Mucosa of stomach (tissue), 1 donor: ENCODE measurements at regions not wholly inside any gene's neighbourhood (a gene's known extent, or its start where the extent isn't known, plus 50 kb on each side); places are given as distances from the start of the nearest gene placed in this dataset.
"Not testable (repeated sequence)": the region's sequence is repeated elsewhere in the genome, so short reads cannot be mapped to it uniquely, and the experiment has no call there.

Source experiments
- H3K27me3 ChIP-seq: one replicate; pipeline ENCODE4 v1.7.0; 2013; ENCODE audit warnings: mild to moderate bottlenecking, low read length; ENCODE audit not compliant: control insufficient read depth, insufficient read depth
- H3K36me3 ChIP-seq: one replicate; pipeline ENCODE4 v1.7.0; 2013; ENCODE audit warnings: low read length; ENCODE audit not compliant: control insufficient read depth, insufficient read depth
- H3K4me1 ChIP-seq: one replicate; pipeline ENCODE4 v1.7.0; 2013; ENCODE audit warnings: mild to moderate bottlenecking, low read length; ENCODE audit not compliant: control insufficient read depth, insufficient read depth
- H3K4me3 ChIP-seq: one replicate; pipeline ENCODE4 v1.7.0; 2013; ENCODE audit warnings: low read length
- H3K9ac ChIP-seq: one replicate; pipeline ENCODE4 v1.7.0; 2013; ENCODE audit warnings: mild to moderate bottlenecking, low read length, moderate library complexity
- H3K9me3 ChIP-seq: one replicate; pipeline ENCODE4 v1.7.0; 2013; ENCODE audit warnings: mild to moderate bottlenecking, low read length, moderate library complexity; ENCODE audit not compliant: control insufficient read depth
- donor health status: Pancreatic carcinoma.

DNA sequence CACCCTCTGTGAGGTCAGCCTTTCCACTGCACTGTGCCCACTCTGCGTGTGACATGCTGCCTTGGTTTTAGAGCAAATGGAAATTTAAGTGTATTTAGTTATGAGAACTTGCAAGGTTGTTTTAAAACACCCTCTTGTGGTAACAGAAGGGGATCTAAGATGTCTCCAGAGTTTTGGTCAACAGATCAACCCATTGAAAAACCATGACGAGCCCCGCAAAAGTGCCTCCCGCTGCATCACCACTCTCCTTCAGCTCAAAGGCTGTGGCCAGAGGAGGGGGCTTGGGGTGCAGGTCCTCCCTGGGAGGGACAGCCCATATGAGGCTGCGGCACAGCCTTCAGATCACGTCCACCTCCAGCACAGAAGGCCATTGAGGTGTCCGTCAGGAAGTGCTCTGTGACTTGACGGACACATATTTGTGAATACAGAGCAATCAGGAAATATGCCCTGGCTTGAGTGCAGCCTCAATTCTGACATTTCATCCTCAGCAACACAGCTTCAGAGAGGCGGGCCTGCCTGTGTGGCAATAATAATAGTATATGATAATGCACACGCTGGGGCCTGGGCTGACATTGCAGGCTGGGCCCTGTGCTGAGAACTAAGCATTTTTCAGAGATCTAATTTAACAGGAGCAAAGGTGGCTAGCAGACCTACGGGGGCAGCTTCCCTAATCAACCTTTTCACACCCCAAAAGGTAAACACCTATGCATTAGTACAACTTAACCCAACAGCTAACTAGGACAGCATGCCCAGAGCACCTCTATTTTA lies 213.9 kb downstream of the ANAPC1 start:
- H3K36me3 ChIP-seq, result no peaks in the 10 kb centered on the region

DNA sequence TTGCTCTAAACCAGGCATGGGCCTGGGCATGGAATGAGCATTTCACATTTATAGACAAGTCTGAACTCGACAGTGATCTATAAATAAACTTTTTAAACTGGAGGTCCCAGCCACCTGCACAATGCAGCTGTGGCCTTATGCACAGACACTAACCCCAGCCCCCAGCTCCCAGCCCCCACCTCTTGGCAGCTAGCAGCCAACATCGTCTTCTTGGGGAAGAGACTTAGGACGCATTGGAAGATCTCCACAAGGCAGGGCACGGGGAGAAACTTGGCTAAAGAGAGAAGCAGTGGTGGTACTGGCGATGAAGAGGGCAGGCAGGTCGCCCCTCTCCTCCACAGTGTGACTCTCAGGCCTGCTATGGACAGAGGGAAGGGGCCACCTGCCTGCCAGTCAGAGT lies 213.2 kb downstream of the ANAPC1 start:
- H3K4me3 ChIP-seq, result no peak overlapping the region
- no peak overlapping the region for H3K9ac ChIP-seq
- no peaks in the 10 kb centered on the region for H3K27me3 ChIP-seq
- H3K4me1 ChIP-seq, result peaks cover 14% of the 10 kb centered on the region
- no peaks in the 10 kb centered on the region for H3K36me3 ChIP-seq
- no peaks in the 10 kb centered on the region for H3K9me3 ChIP-seq

More for the DNA sequence above, 213.9 kb downstream of the ANAPC1 start:
- Histone ChIP-seq H3K27me3 (no peaks in the 10 kb centered on the region), H3K9ac (no peak overlapping the region), H3K9me3 (no peaks in the 10 kb centered on the region), H3K4me1 (peaks cover 14% of the 10 kb centered on the region), H3K4me3 (no peak overlapping the region)

DNA sequence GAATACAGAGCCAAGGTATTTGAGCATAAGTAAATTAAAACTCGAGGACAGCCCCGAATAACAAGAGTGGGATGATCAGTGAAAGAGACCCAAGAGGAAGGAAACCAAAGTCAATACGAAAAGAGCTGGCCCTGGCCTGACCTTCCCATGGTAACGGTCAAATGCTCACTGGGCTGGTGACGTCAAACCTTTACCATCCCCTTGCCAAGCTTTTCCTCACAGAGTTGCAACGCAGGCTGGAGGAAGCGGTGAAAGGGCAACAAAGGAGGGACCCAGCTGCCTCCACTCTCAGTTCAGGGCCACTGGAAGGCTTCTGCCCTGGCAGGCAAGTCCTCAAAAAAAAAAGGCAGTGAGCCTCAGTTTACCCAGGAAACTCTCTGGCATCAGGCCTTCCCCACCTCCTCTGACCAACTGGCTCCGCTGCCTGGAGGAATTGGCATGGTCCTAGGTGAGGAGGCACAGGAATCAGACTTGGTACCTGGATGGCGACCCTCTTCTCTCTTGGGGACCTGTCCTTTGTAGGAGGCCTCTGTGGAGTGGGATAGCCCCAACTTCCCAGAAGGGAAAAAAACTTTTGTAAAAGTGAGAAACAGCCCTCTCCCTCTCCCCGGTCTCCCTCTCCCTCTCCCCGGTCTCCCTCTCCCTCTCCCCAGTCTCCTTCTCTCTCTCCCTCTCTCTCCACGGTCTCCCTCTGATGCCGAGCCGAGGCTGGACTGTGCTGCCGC lies 212.4 kb downstream of the ANAPC1 start:
- peaks cover 14% of the 10 kb centered on the region for H3K4me1 ChIP-seq
- no peaks in the 10 kb centered on the region for H3K36me3 ChIP-seq
- H3K9me3 ChIP-seq, result no peaks in the 10 kb centered on the region
- H3K4me3 ChIP-seq, result no peak overlapping the region
- no peaks in the 10 kb centered on the region for H3K27me3 ChIP-seq
- no peak overlapping the region for H3K9ac ChIP-seq

DNA sequence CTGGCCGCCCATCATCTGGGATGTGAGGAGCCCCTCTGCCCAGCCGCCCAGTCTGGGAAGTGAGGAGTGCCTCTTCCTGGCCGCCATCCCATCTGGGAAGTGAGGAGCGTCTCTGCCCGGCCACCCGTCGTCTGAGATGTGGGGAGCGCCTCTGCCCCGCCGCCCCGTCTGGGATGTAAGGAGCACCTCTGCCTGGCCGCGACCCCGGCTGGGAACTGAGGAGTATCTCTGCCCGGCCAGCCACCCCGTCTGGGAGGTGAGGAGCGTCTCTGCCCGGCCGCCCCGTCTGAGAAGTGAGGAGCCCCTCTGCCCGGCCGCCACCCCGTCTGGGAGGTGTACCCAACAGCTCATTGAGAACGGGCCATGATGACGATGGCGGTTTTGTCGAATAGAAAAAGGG lies 211.4 kb downstream of the ANAPC1 start:
- H3K4me1 ChIP-seq, result peaks cover 13% of the 10 kb centered on the region
- H3K4me3 ChIP-seq, H3K36me3 ChIP-seq, H3K27me3 ChIP-seq, H3K9me3 ChIP-seq, H3K9ac ChIP-seq: not testable (repeated sequence)

DNA sequence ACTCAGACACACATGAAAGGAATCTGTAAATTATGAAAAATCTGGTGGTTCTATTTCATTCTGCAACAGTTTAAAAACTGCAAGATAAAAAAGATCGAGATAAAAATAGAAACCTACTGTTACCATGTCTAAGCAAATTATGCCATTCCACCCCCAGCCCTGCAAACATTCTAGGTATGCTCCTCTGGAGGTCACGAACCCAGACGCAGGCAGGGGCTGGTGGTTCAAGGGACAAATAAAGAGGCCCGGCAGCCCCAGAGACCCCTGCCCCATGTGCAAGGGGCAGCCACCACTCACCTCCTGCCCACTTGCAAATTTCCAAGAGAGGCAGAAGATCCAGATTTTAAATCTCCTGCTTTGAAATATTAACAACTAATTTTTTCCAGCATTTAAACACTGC lies 210.5 kb downstream of the ANAPC1 start:
- Histone ChIP-seq H3K4me3 (no peak overlapping the region), H3K27me3 (no peaks in the 10 kb centered on the region), H3K9ac (no peak overlapping the region), H3K36me3 (no peaks in the 10 kb centered on the region), H3K4me1 (peaks cover 5% of the 10 kb centered on the region), H3K9me3 (no peaks in the 10 kb centered on the region)

DNA sequence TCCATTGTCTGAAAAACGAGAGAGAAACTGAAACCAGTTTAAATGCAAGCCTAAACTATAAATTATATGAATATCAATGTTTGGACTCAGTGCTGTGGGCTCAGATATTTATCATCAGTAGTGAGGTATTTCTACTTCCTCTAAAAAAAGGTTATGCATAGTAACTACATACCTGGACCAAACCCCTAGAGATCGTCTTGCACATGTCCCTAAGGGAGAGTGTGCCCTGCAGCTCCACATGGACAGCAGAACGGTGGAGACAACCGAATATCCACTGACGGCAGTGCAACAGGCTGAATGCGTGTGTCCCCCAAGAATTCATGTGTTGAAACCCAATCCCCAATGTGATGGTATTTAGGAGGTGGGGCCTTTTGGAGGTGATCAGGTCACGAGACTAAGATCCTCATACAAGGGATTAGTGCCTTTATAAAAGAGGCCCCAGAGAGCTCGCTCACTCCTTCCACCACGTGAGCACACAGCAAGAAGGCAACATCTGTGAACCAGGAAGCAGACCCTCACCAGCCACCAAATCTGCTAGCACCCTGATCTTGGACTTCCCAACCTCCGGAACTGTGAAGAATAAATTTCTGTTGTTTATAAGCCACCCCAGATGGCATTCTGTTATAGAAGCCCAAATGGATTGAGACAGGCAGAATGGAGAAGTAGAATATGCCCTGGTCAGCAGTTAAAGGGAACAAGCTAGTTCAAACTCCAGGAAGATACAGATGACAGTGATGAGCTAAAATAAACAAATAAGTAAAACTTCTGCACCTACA lies 208.4 kb downstream of the ANAPC1 start:
- Histone ChIP-seq H3K4me1 (no peaks in the 10 kb centered on the region), H3K4me3 (no peak overlapping the region), H3K9ac (no peak overlapping the region), H3K9me3 (no peaks in the 10 kb centered on the region), H3K27me3 (no peaks in the 10 kb centered on the region), H3K36me3 (no peaks in the 10 kb centered on the region)

DNA sequence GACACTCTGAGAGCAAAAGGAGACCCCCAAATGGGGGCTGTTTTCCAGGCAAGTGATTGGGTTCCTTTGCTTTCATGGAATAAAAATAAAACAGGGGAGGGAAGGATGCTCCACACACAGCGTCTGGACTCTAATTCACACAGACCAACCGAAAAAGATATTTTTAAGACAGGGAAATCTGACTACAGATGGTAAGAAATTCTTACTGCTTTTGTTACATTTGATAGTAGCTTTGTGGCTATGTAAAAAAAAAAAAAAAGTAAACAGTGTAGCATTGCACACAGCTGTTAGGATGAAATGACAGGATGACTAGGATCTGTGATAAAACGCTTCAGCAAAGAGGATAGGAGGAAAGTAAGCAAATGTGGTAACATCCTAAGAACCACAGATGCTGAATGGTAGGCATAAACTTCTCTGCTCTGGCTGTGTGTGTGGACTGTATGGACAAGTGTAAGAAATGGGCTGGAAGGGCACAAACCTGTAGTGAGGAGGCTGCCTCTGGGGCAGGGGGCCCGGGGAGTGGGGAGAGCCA lies 207.6 kb downstream of the ANAPC1 start:
- Histone ChIP-seq H3K27me3 (no peaks in the 10 kb centered on the region), H3K4me3 (no peak overlapping the region), H3K36me3 (no peaks in the 10 kb centered on the region), H3K4me1 (no peaks in the 10 kb centered on the region), H3K9me3 (no peaks in the 10 kb centered on the region), H3K9ac (no peak overlapping the region)

DNA sequence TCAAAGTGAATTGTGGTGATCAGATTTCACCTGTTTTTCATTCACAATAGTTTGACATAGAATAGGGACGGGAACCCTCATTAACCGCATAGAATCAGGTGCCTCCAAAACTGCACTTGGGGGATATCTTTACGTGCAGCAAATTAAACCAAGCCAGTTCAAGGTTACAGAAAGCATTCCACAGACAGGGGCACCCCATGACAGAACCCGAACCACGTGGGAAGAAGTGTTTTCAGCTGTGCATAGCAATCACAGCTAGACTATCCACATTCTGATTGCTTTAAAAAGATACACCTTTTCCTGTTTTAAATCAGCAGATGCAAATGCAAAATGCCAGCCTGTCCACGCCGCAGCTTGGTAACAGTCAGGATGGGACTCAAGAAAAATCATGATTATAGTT lies 205.8 kb downstream of the ANAPC1 start:
- Histone ChIP-seq H3K27me3 (no peaks in the 10 kb centered on the region), H3K9ac (no peak overlapping the region), H3K4me3 (no peak overlapping the region), H3K4me1 (no peaks in the 10 kb centered on the region), H3K9me3 (no peaks in the 10 kb centered on the region), H3K36me3 (no peaks in the 10 kb centered on the region)

DNA sequence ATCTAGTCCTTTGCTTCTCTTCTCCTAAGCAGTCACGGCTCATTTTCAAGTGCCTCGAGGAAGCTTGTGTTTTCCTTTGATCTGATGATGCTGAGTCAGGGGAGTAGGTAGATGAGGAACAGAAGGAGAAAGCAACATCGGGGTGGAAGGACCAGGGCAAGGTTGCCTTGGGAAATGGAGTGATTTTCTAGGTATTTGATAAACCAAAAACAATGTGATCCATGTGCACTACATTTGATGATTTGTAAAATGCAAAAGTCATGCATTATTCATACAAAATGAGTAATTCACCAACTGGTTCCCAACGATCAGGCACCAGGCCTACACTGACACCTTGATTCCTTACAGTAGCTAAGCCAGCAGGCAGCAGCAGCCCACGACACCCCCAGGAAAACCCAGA lies 205.3 kb downstream of the ANAPC1 start:
- H3K9ac ChIP-seq, result no peak overlapping the region
- no peaks in the 10 kb centered on the region for H3K4me1 ChIP-seq
- H3K27me3 ChIP-seq, result no peaks in the 10 kb centered on the region
- H3K9me3 ChIP-seq, result no peaks in the 10 kb centered on the region
- no peak overlapping the region for H3K4me3 ChIP-seq
- H3K36me3 ChIP-seq, result no peaks in the 10 kb centered on the region

DNA sequence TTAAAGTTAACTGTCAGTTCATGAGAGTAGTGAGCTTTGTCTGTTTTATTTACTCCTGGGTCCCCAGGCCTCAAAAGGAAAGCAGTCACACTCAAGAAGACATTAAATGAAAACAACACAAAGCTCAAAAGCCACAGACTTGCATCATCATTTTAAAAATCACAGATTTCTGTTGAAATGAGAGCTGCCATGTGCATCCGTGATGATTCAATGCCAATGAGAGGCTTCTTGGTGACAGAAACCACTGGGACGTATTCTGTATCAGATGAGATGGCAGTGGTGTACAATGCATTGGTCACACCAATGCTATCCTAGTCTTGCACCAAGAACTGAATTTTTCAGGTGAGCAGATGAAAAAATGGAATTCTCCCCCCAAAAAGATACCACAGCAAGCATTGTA lies 204.8 kb downstream of the ANAPC1 start:
- H3K36me3 ChIP-seq, result no peaks in the 10 kb centered on the region
- no peak overlapping the region for H3K4me3 ChIP-seq
- no peaks in the 10 kb centered on the region for H3K27me3 ChIP-seq
- H3K9ac ChIP-seq, result no peak overlapping the region
- no peaks in the 10 kb centered on the region for H3K9me3 ChIP-seq
- peaks cover under 1% of the 10 kb centered on the region for H3K4me1 ChIP-seq

DNA sequence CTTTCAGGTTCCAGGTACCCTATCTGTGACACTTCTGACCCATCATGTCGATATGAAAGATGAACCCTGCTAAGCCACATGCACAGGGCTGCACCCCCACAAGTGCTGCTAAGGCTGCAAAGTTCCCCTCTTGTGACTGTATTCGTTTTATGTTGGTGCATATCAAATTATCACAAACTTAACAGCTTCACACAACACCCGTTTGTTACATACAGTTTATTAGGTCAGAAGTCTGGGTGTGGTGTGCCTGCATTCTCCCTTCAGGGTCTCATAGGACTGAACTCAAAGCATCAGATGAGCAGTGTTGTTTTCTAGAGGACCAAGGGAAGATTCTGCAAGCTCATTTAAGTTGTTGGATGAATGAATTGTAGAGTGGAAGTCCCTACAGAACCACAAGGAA lies 199.4 kb downstream of the ANAPC1 start:
- Histone ChIP-seq H3K4me3 (no peak overlapping the region), H3K36me3 (no peaks in the 10 kb centered on the region), H3K9ac (no peak overlapping the region), H3K27me3 (no peaks in the 10 kb centered on the region), H3K9me3 (no peaks in the 10 kb centered on the region), H3K4me1 (peaks cover 14% of the 10 kb centered on the region)

DNA sequence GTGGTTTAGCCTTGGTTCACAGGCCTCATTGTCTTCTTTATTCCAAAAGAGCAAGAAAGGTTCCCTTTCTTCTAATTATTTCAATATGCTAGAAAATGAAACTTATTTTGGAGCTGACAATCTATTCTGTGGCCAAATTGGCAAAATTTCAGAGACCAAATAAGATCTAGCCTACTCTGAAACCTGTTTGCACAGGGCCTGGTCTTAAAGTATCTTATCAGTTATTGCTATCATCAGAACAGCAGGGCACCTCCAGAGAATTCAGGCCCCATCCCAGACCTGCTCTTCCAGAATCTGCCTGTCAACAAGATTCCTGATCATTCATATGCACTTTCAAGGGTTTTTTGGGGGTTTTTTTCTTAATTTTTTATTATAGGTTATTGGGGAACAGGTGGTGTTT lies 198.7 kb downstream of the ANAPC1 start:
- H3K9ac ChIP-seq, result no peak overlapping the region
- no peak overlapping the region for H3K4me3 ChIP-seq
- peaks cover 14% of the 10 kb centered on the region for H3K4me1 ChIP-seq
- H3K9me3 ChIP-seq, result no peaks in the 10 kb centered on the region
- H3K27me3 ChIP-seq, result no peaks in the 10 kb centered on the region
- H3K36me3 ChIP-seq, result no peaks in the 10 kb centered on the region
